Muscle of back (tissue), 3 donors: ENCODE measurements at regions not wholly inside any gene's neighbourhood (a gene's known extent, or its start where the extent isn't known, plus 50 kb on each side); places are given as distances from the start of the nearest gene placed in this dataset.
"Not testable (repeated sequence)": the region's sequence is repeated elsewhere in the genome, so short reads cannot be mapped to it uniquely, and the experiment has no call there.

ENCODE experiments used
- DNase-seq, 3 donors: peaks; one replicate each; pipeline versions ENCODE4 v3.0.0 to v3.0.0-alpha.2; 2013

DNA sequence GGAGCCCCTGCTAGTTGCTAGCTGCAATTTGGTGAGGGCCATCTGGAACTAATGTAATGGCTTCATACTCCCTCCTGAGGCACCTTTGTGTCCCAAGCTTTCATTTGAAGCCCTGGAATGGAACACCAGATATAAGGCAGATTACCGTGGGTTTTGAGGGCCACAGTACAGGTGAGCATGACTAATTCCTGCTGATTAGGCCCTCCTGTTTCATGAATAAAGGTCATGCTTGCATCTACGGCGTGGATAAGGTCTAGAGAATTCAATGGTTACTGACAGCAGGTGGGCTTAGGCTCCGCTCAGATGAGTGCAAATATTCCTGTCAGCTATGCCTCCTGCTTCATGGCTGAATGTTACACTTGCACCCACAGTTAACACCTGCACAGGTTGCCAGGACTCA lies 495.4 kb downstream of the NAP1L3 start:
- DNase-seq: no peak

- DNase-seq: no peak
Observed at GRCh38 chrX:93169771-93170170, 503.6 kb downstream of the NAP1L3 start.

GRCh38 chrX:93120805-93121204 lies 552.6 kb downstream of the NAP1L3 start:
- DNase-seq: no peak

DNA sequence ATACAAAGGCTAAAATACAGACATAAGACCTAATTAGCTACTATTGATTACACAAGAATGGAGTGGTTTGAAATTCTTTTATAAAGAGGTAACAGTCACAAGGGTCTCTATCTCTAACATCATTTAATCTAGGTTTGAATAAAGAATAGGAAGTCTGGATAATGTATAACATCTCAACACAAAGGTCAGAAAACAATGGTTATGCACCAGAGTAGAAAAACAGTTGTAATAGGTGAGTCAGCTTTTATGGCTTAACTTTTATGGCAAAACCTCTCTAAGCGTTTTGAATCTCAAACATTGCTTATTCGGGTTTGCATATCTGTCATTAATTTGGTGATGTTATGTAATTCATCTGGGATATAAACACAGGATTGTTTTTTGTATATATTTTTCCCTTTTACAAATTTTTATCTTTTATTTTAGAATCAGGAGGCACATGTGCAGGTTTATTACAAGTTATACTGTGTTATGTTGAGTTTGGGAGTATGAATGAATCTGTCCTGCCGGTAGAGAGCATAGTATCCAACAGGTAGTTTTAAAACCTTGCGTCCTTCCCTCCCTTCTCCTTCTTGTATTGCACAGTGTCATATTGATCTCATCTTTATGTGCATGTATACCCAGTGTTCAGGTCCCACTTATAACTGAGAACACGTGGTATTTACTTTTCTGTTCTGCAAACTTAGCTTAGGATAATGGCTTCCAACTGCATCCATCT lies 569.9 kb downstream of the NAP1L3 start:
- DNase-seq: not testable (repeated sequence)

DNA sequence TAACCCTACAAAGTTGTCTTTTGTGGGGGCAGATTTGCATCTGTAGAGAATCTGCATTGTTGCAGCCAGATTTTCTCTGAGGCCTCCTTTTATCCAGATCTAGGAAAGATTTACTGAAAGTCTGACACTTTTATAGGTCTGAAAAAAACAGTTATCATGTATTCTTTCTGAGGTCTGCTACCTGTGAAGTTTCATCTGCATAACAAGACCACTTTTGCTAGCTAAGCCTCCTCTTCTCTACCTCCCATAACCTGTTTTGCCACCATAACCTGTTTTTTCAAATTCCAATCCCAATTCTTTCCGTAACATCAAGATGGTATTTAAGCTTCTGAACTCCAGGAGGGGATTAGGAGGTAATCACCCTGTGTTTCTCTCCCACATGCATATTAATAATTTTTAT lies 577.8 kb downstream of the NAP1L3 start:
- not testable (repeated sequence) for DNase-seq

GRCh38 chrX:93078906-93079305 lies 594.5 kb downstream of the NAP1L3 start:
- DNase-seq: not testable (repeated sequence)

DNA sequence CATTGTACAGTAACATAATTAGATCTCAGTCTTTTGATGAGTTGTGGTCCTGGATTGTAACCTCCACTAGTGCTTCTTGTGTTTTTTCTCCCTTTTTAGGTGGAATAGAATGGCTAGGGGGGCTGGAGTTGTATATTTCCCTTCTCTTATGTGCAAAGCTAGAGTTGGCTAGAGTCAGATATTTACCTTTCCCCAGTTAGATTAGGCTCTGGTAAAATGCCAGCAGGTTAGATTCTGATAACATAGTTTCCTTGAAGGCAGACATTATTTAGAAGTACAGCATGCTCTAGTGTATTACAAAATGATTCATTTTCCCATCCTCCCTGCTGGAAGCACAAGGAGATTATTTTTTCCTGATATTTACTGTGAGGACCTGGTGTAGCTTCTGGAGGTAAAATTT lies 618.1 kb downstream of the NAP1L3 start:
- DNase-seq: not testable (repeated sequence)

- peak; percentile 1 to 29 (median 6) for DNase-seq
Observed at GRCh38 chrX:93019841-93020240, 653.5 kb downstream of the NAP1L3 start.

GRCh38 chrX:93014481-93015030 lies 658.8 kb downstream of the NAP1L3 start:
- not testable (repeated sequence) for DNase-seq
